NCI-H82 (cell line): ENCODE measurements at regions not wholly inside any gene's neighbourhood (a gene's known extent, or its start where the extent isn't known, plus 50 kb on each side); places are given as distances from the start of the nearest gene placed in this dataset.
"Not testable (repeated sequence)": the region's sequence is repeated elsewhere in the genome, so short reads cannot be mapped to it uniquely, and the experiment has no call there.

ENCODE experiments used
- DNase-seq: peaks from one replicate; lab custom pipeline; 2025; lab: John Stamatoyannopoulos, UW

- DNase-seq, result no peak
Observed at GRCh38 chr12:58424735-58425392, 483.5 kb downstream of the ATP23 start.

- DNase-seq, result no peak
Observed at GRCh38 chr12:58425481-58426392, 484.4 kb downstream of the ATP23 start.

- DNase-seq, result not testable (repeated sequence)
Observed at GRCh38 chr12:58426437-58426836, 485.1 kb downstream of the ATP23 start.

- no peak for DNase-seq
Observed at GRCh38 chr12:58433959-58434358, 486.3 kb downstream of the LRIG3 start.

- no peak for DNase-seq
Observed at GRCh38 chr12:58434726-58435125, 485.6 kb downstream of the LRIG3 start.

GRCh38 chr12:58435647-58436046 is 484.7 kb downstream of the LRIG3 start:
- no peak for DNase-seq

GRCh38 chr12:58441483-58441882 is 478.8 kb downstream of the LRIG3 start:
- peak; percentile 43 for DNase-seq

- DNase-seq, result peak; percentile 65
Observed at GRCh38 chr12:58443273-58443980, 476.9 kb downstream of the LRIG3 start.

- no peak for DNase-seq
Observed at GRCh38 chr12:58443981-58444371, 476.3 kb downstream of the LRIG3 start.

GRCh38 chr12:58450868-58451482 is 469.3 kb downstream of the LRIG3 start:
- DNase-seq, result no peak

- DNase-seq, result no peak
Observed at GRCh38 chr12:58452546-58452945, 467.8 kb downstream of the LRIG3 start.

- DNase-seq, result no peak
Observed at GRCh38 chr12:58453306-58453705, 467.0 kb downstream of the LRIG3 start.

- no peak for DNase-seq
Observed at GRCh38 chr12:58455136-58455535, 465.2 kb downstream of the LRIG3 start.

- no peak for DNase-seq
Observed at GRCh38 chr12:58458102-58458501, 462.2 kb downstream of the LRIG3 start.

- DNase-seq, result no peak
Observed at GRCh38 chr12:58459191-58459590, 461.1 kb downstream of the LRIG3 start.

GRCh38 chr12:58463051-58463450 is 457.3 kb downstream of the LRIG3 start:
- no peak for DNase-seq

GRCh38 chr12:58465418-58465817 is 454.9 kb downstream of the LRIG3 start:
- no peak for DNase-seq

- DNase-seq, result no peak
Observed at GRCh38 chr12:58470266-58471010, 449.9 kb downstream of the LRIG3 start.

GRCh38 chr12:58479401-58479800 is 440.9 kb downstream of the LRIG3 start:
- no peak for DNase-seq

- DNase-seq, result no peak
Observed at GRCh38 chr12:58481811-58482210, 438.5 kb downstream of the LRIG3 start.

GRCh38 chr12:58487255-58487654 is 433.0 kb downstream of the LRIG3 start:
- no peak for DNase-seq
